ENCODE measurements at regions not wholly inside any gene's neighbourhood (a gene's known extent, or its start where the extent isn't known, plus 50 kb on each side); places are given as distances from the start of the nearest gene placed in this dataset.

DNA sequence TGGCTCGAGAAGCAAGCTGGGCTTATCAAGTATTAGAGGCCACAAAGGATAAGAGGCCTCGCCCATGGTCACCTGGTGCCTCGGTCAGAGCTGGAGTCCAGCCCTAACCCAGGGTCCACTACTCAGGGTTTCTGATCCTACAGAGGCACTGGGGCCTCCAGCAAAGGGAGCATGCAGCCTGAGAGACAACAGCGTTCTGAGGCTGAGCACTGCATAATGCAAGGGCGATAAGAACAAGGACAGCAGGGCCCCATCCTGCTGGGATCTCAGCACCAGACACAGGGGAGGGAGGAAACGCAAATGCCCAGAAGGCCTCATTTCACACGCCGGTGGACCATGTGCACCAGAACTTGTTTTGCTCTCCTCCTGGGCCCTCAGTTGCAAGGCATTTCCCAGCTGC is 63.0 kb downstream of the C5orf15 start:
- DNase-seq (ENCODE audit: low read depth in 3 of 3, low spot score in 2 of 3), result no peak

DNA sequence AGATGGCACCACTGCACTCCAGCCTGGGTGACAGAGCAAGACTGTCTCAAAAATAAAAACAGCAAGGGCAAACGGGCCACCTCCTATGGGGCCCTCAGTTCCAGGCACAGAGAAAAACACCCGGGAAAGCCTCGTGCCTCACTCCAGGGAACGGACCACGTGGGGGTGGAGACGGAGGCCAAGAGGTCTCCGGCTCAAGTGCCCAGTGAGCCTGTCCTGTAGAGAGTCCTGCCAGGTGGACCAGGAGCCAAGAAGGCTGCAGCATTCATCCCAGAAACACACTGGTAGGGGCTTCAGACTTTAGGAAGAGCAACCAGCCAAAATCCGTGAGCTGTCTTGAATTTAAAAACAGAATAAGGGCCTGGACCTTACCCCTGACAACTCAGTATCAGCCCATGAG is 63.8 kb downstream of the C5orf15 start:
- DNase-seq (ENCODE audit: low read depth in 3 of 3, low spot score in 2 of 3), result no peak

DNA sequence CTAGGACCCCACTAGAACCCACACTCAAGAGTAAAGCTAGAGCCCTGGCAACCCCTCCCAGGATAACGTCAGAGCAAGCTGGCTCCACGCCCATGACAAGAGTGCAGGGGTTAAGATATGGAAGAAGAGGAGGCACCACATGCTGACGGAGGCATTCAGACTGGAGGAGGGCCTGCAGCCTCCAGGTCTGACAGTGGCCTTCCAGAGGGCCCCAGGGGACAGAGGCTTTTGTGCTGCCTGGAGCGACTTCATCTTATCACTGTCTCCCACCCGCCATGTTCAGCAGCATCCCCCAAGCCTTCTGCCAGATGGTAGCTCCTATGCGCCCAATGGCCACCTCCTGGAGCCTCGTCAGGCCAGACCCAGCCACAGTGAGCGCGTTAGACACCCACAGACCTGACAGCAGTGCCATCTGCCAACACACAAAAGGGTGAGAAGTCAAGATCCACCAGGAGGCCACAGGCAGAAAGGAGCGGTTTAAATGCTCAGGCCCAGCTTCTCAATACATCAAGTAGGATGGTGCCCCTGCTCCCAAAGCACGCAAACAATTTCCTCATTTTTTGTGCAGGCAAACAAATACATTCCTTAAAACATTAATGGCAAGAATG is 65.8 kb downstream of the C5orf15 start:
- no peak for DNase-seq (ENCODE audit: low read depth in 3 of 3, low spot score in 2 of 3)

DNA sequence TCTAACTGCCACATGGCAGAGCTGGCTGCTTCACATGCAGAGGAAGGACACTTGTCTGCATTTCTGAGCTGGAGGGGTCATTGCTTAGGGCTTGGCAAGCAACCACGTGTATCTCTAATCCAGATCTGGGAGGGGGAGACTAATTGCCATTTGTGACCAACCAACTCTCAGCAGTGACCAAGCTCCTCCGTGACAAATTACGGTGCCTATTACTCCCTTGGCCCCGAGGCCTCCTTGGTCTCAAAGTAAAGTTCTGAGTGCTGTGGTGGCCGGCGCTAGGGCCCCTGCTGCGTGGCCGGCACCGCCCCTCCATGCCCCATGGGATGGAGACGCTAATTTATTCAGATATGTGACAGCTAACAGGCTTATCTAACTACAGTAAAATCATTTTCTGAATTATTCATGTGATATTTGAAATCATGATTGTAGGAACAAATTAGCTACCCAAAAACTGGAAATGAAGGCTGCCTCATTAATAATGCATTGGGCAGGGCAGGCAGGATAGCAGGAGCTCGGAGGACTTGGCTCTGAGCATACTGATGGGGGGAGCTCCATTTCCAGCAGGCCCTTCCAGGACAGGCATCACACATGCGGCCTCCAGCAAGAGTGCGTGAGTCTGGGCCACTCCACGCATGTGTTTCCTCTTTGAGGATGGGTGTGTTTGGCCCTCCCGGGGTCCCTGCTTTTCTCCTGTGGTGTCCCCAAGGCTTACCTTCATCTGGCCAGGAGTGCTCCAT is 67.7 kb downstream of the C5orf15 start:
- no peak for DNase-seq (ENCODE audit: low read depth in 3 of 3, low spot score in 2 of 3)

DNA sequence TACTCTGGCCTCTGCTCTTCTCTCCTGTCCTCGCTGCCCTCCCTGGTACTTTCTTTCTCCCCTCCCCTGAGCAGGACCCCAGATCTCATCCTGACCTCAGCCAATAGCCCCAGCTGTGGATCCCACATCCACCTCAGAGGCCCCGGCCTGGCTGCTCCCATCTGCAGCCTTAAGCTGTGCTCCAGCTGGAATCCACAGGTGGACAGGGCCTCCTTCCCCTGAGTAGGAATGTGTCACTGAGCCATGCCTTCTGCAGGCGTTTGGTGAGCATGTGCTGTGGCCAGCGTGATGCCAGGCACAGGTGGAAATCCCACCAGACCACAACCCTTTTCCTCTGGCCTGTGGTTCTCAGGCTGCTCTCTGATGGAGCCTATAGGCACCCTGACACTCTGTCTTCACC is 68.9 kb downstream of the C5orf15 start:
- no peak for DNase-seq (ENCODE audit: low read depth in 3 of 3, low spot score in 2 of 3)

DNA sequence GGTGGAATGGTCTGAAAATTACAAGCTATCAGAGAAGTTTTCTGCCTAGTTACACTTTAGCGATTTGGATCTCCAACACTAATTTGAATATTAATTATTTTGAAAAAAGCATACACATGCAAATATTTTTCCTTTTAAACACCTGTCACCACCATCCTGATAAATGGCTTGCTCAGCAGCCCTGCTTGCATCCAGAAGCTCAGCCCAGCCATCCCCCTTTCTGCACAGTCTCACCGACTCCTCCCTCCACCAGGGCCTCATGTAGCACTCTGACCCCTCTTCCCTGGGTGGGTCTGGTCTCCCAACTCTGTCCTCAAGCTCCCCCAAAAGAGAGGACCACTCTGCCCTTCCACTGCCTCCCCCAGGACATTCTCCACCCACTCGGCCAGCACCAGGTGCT is 70.0 kb downstream of the C5orf15 start:
- DNase-seq (ENCODE audit: low read depth in 3 of 3, low spot score in 2 of 3), result no peak

DNA sequence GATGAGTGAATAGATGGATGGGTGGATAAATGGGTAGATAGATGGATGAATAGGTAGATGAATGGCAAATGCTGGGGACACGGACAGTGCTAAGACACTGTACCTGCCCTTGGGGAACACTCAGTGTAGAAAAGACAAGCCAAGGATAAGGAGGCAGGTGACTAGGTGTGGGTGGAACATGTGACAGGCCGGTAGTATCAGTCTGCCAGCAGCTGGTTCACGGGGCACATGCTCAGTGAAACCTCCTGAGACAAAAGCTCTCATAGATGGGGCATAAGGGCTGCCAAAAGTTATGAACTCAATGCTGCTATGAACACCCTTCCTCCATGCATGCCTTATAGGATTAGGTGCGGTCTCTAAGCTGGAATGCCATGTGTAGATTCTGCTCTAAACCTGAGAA is 71.0 kb downstream of the C5orf15 start:
- DNase-seq (ENCODE audit: low read depth in 3 of 3, low spot score in 2 of 3), result no peak

DNA sequence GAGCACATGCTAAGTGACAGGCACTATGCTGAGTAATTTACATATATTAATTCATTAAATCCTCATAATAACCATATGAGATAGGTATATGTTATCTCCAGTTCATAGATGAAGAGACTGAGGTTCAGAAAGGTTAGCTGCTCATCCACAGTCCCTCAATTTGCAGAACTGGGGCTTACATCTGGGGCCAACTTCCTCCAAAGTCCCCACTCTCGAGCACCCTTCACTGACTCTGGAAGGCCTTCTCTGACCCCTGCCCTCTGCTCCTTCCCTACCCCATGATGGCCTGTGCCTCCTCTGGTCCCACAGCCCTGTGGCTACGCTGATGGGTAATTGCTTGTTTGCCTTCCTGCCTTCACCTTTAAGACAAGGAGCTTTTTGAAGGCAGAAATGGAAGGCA is 71.6 kb downstream of the C5orf15 start:
- DNase-seq (ENCODE audit: low read depth in 3 of 3, low spot score in 2 of 3), result no peak

DNA sequence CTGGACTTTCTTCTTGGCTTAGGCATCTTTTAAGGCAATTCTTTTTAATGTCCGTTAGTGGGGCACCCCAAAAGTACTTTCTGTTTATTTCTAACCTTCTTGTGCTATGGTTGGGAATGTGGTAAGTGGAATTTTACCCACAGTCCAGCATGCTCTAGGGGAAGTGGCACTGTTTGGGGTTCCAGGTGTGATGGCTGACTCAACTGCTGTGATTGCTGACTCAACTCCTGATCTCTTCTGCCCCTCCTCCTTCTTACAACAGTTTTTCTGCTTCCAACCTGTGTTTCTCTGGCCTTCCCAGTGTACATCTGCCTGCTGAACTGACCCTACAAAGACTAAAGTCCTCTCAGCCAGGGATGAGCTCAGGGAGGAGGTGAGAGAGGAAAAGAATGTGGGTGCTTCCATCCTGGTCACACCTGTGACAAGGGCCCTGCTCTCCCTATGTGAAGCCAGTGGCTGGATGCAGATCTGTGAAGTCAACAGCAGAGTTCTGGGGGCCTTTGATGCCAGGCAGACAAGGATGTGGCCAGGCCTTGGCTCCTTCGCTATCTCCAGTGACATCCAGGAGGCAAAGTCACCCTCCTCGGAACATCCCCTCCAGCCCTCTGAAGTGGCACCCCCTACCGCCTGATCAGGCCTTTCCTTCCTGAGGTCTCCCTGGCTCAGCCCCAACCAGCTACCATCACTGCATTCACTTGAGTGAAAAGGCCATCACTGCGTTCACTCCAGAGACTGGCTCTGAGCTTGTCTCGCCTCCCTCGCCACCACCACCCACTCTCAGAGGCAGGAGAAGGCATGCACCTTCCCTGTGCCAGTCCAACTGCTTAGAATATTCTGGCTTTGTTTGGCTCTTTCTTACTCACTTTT is 72.2 kb downstream of the C5orf15 start:
- DNase-seq (ENCODE audit: low read depth in 3 of 3, low spot score in 2 of 3), result no peak

DNA sequence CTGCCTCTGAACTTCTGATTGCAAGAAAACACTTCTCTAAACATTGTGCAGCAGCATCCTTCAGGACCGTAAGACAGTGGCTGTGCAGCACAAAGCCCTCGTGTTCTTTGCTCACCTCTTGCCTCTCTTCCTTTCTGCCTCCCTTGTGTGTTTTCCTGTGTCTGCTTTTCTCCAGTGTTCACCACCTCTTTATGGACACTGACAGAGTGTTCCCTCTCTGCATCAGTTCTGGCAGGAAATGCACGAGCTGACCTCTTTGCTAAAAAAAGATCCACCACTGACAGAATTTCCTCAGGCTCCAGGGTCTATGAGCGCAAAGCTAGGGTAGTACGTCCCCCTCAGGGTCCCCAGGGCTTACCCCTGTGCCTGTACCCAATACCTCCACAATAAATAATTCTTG is 74.3 kb downstream of the C5orf15 start:
- no peak for DNase-seq (ENCODE audit: low read depth in 3 of 3, low spot score in 2 of 3)

DNA sequence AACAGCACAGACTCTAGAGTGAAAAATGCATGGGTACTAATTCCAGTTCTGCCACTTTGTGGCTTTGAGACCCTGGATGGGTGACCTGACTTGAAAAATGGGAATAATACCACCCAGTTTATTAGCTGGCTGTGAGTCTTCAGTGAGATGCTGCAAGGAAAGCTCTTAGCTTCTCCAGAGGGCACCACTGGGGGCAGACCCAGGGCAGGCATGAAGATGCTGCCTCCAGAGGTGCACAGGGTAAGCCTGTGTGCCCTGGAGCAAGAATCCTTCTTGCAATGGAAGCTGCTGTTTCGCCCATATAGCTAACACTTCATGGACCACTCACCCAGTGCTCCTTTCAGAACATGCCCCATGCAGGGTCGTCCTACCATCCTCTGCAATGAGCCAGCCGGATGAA is 75.7 kb downstream of the C5orf15 start:
- no peak for DNase-seq (ENCODE audit: low read depth in 3 of 3, low spot score in 2 of 3)

DNA sequence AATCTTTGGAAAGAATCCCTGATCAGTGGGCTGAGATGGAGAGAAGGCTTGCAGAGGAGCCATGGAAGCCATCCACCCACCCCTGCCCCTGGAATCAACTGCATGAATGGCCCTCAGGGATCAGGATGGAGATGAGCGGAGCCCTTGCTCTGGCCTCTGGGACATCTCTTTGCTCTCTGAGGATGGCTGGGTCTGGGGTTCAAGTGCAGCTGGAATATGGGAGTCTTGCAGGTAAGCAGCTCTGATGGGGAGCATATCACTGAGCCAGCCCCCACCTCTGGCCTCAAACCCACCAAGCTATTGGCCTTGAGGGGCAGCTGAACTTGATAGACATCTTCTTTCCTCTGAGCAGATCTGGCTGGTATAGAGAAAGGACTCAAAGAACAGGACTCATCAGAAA is 76.1 kb downstream of the C5orf15 start:
- no peak for DNase-seq (ENCODE audit: low read depth in 3 of 3, low spot score in 2 of 3)

DNA sequence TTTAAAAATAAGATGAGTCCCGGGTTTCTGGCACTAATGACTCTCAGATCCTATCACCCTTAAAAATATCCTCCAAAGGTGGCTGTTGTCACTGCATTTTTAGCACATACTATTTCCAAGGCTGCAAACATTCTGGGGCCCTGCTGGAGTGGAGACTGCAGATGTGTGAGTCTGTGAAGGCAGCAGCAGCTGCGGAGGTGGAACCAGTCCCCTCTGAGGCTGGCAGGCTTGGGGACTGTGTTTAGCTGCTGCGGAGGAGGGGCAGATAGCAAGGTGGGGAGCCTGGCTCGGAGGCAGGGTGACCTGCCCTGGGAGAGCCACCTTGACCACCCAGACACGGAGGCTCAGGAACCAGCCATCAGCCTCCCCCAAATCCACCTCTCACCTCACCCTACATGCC is 77.0 kb downstream of the C5orf15 start:
- DNase-seq (ENCODE audit: low read depth in 3 of 3, low spot score in 2 of 3), result no peak

DNA sequence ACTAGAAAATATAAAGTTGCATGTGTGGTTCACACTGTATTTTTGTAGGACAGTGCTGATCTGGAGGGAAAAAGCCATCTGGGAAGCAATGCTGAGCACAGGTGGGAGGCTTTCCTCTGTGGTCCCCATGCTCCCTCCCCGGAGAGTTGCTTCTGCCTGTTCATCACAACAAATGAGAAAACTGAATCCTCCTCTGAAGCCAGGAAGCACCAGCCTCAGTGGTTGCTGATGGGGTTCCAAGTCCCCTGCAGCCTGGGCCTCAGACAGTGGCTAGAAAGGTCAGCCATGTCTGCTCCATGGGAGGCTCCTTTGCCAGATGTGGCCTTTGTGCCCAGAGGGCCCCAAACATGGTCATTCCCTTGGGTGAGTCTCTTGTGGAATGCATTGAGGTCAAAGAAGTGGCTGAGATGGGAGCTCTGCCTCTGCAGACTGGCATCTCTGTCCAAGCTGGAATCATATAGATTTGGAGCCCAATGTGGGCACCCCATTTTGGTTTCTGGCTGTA is 77.6 kb downstream of the C5orf15 start:
- DNase-seq (ENCODE audit: low read depth in 3 of 3, low spot score in 2 of 3), result no peak

DNA sequence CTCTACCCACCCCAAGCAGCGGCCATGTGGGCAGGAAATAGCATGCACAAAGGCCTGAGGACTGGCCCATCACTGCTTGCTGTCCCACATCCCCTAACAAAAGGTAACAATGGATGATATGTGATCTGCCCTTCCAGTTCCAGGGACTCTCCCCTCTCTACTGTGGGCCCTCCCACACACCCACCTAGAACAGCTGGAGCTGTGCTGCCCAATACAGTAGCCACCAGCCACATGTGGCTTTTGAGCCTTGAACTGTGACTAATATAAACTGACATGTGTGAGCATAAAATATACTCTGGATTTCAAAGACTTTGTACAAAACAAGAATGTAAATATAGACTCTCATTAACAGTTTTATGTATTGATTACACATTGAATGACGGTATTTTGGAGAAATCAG is 78.1 kb downstream of the C5orf15 start:
- no peak for DNase-seq (ENCODE audit: low read depth in 3 of 3, low spot score in 2 of 3)

DNA sequence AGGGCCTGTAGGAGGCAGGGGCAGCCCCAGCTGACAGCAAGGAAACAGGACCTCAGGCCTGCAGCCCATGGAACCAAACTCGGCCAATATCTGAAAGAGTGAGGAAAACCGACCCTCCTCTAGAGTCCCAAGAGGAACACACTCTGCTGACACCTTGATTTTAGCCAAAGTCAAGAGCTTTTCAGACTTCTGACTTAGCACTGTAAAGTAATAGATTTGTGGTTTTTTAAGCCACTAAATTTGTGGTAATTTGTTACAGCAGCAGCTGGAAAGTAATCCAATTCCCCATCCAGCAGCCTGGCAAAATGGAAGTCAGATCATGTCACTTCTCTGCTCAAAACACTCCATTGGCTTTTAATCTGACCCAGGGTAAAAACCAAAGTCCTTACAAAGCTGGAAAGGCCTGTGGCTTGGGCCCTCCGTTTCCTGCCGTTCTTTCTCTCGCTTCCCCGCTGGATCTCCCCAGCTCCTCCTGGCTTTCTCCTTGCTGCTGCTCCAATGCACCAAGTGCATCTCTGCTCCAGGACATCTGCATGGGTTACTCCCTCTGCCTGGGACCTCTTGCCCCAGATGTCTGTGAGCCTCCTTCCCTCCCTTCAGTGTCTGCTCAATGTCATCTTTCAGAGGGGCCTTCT is 79.0 kb downstream of the C5orf15 start:
- no peak for DNase-seq (ENCODE audit: low read depth in 3 of 3, low spot score in 2 of 3)

DNA sequence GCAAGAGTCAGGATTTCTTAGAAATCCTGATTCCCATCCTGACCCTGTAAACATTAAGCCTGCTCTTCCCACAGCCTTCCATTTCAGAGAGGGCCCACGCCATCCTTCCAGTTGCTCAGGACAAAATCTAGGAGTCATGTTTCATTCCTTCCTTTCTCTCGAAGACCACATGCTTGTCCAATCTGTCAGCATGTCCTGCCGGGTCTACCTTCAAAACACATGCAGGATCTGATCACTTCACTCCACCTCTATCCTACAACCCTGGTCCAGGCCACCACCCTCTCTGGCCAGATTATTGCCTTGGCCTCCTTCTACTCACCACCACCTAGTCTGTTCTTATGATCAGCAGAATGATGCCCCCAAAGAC is 79.8 kb downstream of the C5orf15 start:
- no peak for DNase-seq (ENCODE audit: low read depth in 3 of 3, low spot score in 2 of 3)

DNA sequence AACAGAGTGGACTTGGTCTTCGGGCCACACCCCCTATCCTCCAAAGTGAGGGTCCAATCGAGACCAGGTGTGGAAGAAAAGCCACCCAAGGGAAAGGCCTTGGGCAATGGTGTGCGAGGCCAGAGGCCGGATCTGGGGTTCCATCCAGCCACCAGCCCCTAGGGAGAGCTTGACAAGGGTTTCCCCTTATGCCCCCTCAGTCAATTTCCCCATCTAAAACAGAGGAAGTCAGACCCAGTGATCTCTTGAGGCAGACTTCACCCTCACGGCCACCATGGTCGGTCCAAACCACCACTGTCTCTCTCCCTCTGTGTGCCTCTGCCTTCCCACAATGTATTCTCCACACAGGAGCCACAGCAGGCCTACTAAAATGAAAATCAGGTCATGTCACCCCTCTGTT is 82.9 kb downstream of the C5orf15 start:
- DNase-seq (ENCODE audit: low read depth in 3 of 3, low spot score in 2 of 3), result no peak

DNA sequence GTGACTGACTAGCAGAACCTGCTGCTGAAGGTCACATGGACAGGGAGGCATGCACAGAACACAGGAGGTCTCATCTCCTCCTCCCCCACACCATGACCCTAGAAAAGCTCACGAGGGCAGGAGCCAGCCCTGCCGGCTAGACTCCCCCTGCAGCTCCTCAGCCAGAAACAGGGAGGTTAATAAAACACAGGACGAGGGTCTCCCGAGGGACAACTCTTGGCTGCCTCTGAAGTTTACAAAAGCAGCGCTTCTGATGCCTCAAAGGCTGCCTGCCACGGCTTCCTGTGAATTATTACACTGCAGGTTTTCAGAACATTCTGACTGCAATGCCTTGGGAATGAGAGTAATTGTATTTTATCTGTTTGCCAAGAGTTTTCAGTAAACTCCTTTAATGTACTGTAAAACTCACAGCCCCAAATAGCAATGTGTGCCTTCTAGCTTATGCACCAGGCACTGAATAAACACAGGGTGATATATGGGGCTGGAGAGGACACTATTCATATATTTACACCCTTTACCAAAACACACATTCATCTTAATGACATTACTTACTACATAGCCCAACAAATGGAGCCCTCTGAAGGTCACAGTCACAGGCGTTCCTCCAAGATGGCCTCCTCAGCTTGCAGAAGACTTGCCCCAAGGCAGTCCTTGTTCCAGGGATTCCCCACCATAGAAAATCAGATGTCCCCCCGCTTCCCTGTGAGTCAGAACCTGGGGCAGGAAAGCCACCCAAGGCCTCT is 83.7 kb downstream of the C5orf15 start:
- peak; percentile 38 to 59 (median 56) for DNase-seq (ENCODE audit: low read depth in 3 of 3, low spot score in 2 of 3)

DNA sequence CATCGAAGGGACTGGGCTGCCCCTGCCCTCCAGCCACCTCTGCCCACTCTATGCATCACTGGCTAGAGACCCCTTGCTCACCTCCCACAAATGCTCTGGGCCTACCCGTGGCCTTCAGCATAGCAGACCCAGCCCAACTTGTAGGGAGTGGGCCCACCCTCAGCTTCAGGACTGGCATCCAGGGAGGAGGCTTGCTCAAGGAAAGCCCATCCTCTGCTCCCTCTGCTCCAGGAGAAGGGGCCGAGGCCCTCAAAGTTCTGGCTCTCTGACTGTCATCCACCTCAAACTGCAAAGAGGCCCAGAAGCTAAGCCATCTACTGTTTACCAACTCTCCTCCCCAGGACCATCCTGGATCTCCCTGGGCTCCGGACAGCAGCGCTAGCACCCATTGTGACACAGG is 84.5 kb downstream of the C5orf15 start:
- DNase-seq (ENCODE audit: low read depth in 3 of 3, low spot score in 2 of 3), result no peak

DNA sequence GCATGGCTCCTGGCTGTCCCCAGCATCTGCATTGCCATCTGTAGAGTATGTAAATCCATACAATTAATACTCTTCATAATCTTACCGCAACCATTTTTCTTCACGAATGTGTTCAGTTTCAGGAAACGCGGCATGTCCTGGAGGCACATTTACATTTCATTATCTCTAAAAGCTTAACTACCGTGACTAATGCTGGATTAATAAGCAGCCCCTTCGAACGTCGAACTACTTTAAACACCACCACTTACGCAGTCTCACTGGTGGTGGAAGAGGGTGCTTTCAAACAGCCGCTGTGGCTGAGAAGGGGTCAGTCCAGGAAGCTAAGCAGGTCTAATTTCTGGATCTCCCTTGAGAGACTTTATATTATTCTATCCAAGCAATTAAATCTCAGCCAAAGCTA is 85.6 kb downstream of the C5orf15 start:
- no peak for DNase-seq (ENCODE audit: low read depth in 3 of 3, low spot score in 2 of 3)
